Activated T-helper 1 cell treated with anti-CD3 and anti-CD28 coated beads, Interleukin-12 subunit alpha, Interleukin-12 subunit beta, Interleukin-2, Interleukin-4 antibody, amounts not matched to agents 30 ng/mL and 10 ng/mL and 1 ng/mL, durations not matched to agents 14 hours and 24 hours and 36 hours (primary cell): ENCODE measurements at regions not wholly inside any gene's neighbourhood (a gene's known extent, or its start where the extent isn't known, plus 50 kb on each side); places are given as distances from the start of the nearest gene placed in this dataset.

Source experiments
- DNase-seq: peaks from one replicate; pipeline ENCODE4 v3.0.0; 2021; ENCODE audit warnings: low spot score
- H3K27ac Mint-ChIP-seq: one replicate; pipeline ENCODE4 v1.8.0; 2021; ENCODE audit warnings: mild to moderate bottlenecking, mixed read lengths
- H3K27me3 Mint-ChIP-seq: one replicate; pipeline ENCODE4 v1.8.0; 2022; ENCODE audit warnings: mild to moderate bottlenecking, moderate library complexity, mixed read lengths; ENCODE audit not compliant: insufficient read depth
- H3K36me3 Mint-ChIP-seq: one replicate; pipeline ENCODE4 v1.8.0; 2021; ENCODE audit warnings: low read depth, mixed read lengths
- H3K4me1 Mint-ChIP-seq: one replicate; pipeline ENCODE4 v1.8.0; 2021; ENCODE audit warnings: low read depth, mixed read lengths
- H3K4me3 Mint-ChIP-seq: one replicate; pipeline ENCODE4 v1.8.0; 2021; ENCODE audit warnings: mild to moderate bottlenecking, moderate library complexity, mixed read lengths
- H3K9me3 Mint-ChIP-seq: one replicate; pipeline ENCODE4 v1.8.0; 2021; ENCODE audit warnings: mixed read lengths
- intact Hi-C: fragments of 100-400 bp; cut with micrococcal nuclease; formaldehyde crosslinking; loops from one replicate; pipeline ENCODE4 v1.15.1; 2024

DNA sequence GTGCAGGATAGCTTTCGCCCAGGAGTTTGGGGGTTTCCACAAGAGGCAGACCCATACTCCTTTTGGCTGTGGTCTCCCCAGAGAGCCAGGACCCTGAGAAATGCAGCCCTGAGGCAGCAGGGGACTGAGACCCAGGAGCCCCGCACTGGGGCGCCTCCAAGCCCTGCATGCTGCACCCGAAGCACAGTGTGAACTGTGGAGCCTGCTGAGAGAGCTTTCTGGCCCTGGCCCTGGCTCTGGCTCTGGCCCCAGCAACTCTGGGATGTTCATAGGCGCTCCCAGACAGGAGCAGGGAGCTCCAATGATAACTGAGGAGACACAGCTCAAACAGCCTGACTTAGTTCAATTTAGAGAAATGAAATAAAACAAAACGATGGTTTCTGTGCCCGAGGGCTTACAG, 96.4 kb upstream of the TEX51 start:
- intact Hi-C loops = no loop called here
- H3K9me3 Mint-ChIP-seq = no peaks in the 10 kb centered on the region

DNA sequence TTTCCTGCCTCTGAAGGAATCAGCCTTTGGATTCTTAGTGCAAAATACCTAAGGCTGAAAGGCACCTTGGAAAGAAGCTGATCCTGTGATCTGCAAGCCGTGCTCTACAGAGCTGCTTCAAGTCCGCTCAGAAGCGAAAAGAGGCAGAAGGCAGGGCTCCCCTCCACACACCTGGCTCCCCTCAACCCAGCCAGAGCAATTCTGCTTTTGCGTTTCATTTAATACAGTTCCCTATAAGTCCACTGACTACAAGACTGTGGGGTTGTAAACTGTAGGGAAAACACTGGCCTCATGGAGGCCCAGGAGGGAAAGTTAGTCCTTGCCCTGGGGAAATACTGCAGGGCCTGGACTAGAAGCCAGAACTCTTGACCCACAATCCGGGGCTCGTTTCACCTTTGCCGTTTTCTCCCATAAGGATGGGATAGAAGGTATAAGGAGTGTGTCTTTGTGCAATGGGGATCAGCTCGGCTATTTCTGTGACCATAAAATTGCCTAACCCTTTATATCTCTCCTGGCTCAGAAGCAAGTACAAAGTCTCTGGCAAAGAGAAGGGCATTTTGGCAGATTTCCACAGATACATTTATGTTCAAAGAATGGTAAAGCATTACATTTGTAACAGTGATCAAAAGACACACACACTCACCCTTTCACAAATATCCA, 95.8 kb upstream of the TEX51 start:
- intact Hi-C loops = no loop called here
- no peak overlapping the region for H3K27ac Mint-ChIP-seq

More for the DNA sequence above, 96.4 kb upstream of the TEX51 start:
- Mint-ChIP-seq H3K36me3 (no peaks in the 10 kb centered on the region), H3K4me1 (no peaks in the 10 kb centered on the region), H3K4me3 (no peak overlapping the region), H3K27me3 (peaks cover 2% of the 10 kb centered on the region), H3K27ac (no peak overlapping the region)
- DNase-seq = no peak

DNA sequence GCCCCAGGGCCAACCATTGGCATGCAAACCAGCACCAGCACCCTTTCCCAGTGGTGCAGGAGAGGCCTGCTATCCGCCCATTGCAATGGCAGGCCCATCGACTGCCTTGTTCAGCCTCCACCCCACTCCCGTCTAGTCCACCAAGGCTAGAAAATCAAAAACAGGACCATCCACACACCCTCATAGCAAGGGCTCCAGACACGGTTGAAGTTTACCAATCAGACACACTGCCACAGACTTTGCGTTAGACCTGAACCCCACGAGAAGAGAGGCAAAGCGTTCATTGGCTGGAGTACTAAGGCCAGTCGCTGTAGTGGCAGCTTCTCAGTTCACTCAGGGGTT, 95.3 kb upstream of the TEX51 start:
- Mint-ChIP-seq H3K4me1 (no peaks in the 10 kb centered on the region), H3K9me3 (no peaks in the 10 kb centered on the region), H3K27ac (no peak overlapping the region), H3K4me3 (no peak overlapping the region), H3K27me3 (peaks cover 2% of the 10 kb centered on the region), H3K36me3 (no peaks in the 10 kb centered on the region)
- DNase-seq = no peak
- intact Hi-C loops = no loop called here

More for the DNA sequence above, 95.8 kb upstream of the TEX51 start:
- Mint-ChIP-seq H3K36me3 (no peaks in the 10 kb centered on the region), H3K4me1 (no peaks in the 10 kb centered on the region), H3K9me3 (no peaks in the 10 kb centered on the region), H3K27me3 (peaks cover 2% of the 10 kb centered on the region), H3K4me3 (no peak overlapping the region)
- DNase-seq = no peak

DNA sequence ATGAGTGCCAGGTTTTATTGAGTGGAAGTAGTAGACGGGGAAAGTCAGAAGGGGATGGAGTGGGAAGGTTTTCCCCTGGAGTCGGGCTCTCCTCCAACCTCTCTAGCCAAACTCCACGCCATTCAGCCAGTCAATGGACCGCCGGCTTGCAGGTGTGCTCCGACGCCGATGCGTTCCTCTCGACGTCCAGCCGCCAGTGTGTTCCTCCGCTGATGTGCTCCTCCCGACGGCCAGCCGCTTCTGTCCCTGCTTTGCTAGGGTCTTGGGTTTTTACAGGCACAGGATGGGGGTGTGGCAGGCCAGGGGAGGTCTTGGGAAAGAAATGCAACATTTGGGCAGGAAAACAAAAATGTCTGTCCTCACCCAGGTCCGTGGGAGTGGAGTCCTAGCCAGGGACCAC, 94.3 kb upstream of the TEX51 start:
- Mint-ChIP-seq H3K27me3 (peaks cover 7% of the 10 kb centered on the region), H3K9me3 (no peaks in the 10 kb centered on the region), H3K4me1 (no peaks in the 10 kb centered on the region), H3K36me3 (no peaks in the 10 kb centered on the region), H3K27ac (no peak overlapping the region), H3K4me3 (no peak overlapping the region)
- intact Hi-C loops = no loop called here
- no peak for DNase-seq

DNA sequence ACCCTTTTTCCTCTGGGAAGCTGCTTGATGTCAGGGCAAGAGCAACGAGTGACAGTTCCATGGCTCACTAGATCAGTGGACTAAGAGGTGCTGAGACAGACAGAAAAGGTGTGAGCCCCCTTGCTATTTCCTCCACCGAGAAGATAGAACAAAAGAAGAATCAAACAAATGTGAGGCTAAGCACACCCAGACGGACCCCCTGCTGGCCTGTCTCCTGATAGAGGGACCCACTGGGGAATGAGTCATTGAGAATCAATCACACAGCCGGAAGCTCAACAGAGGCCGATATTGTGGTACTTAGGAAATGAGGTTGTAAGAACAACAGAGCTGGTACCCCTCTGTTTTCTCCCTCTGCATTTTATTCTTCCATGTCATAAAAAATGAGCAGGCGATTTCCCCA, 89.8 kb upstream of the TEX51 start:
- intact Hi-C loops = no loop called here
- H3K9me3 Mint-ChIP-seq = no peaks in the 10 kb centered on the region
- H3K27me3 Mint-ChIP-seq = peaks cover 9% of the 10 kb centered on the region

DNA sequence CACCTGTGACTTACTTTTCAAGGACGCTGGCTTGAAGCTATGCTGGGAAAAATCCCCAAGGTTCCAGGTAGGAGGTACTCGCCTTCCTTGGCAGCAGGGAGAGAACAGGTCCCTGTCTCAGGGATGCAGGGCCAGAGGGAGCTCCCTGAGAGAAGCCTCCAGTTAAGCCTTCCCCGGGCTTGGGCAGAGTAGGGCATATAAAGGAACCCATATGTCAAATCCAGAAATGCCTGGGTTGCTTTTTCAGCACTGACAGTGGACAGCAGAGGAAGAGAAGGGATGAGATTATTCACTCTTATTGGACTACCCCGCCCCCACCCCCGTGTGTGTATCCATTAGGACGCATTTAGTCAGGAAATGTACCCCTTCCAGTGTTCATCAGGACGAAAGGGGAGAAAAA, 89.3 kb upstream of the TEX51 start:
- no peaks in the 10 kb centered on the region for H3K36me3 Mint-ChIP-seq

More for the DNA sequence above, 89.8 kb upstream of the TEX51 start:
- H3K4me1 Mint-ChIP-seq = no peaks in the 10 kb centered on the region
- H3K27ac Mint-ChIP-seq = no peak overlapping the region
- no peak overlapping the region for H3K4me3 Mint-ChIP-seq
- H3K36me3 Mint-ChIP-seq = no peaks in the 10 kb centered on the region
- DNase-seq = no peak

DNA sequence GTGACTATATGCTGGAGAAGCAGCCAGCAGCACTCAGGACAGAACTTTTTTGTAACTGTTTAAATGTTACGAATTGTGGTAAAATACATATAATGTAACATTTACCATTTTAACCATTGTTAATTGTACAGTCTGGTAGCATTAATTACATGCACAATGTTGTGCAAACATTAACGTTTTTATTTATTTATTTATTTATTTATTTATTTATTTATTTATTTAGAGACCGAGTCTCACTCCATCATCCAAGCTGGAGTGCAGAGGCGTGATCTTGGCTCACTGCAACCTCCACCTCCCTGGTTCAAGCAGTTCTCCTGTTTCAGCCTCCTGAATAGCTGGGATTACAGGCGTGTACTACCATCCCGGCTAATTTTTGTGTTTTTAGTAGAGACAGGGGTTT, 88.7 kb upstream of the TEX51 start:
- no peak for DNase-seq
- Mint-ChIP-seq H3K36me3 (no peaks in the 10 kb centered on the region), H3K27ac (no peak overlapping the region), H3K9me3 (no peaks in the 10 kb centered on the region), H3K4me3 (no peak overlapping the region), H3K4me1 (no peaks in the 10 kb centered on the region), H3K27me3 (peaks cover 9% of the 10 kb centered on the region)
- intact Hi-C loops = no loop called here

More for the DNA sequence above, 89.3 kb upstream of the TEX51 start:
- H3K4me1 Mint-ChIP-seq = no peaks in the 10 kb centered on the region
- no peak overlapping the region for H3K4me3 Mint-ChIP-seq
- intact Hi-C loops = no loop called here
- no peak for DNase-seq
- no peaks in the 10 kb centered on the region for H3K9me3 Mint-ChIP-seq
- H3K27me3 Mint-ChIP-seq = peaks cover 9% of the 10 kb centered on the region
- H3K27ac Mint-ChIP-seq = no peak overlapping the region

DNA sequence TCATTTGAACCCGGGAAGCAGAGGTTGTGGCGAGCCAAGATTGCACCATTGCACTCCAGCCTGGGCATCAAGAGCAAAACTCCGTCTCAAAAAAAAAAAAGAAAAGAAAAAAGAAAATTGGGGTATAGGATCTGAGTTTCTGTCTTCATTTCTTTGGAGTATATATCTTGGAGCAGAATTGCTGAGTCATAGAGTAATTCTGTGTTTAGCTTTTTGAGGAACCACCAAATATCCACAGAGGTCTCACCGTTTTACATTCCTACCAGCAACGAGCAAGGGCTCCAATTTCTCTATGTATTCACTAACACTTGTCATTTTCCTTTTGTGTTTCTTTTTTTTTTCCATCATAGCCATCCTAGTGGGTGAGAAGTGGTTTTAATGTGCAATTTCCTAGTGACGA, 87.6 kb upstream of the TEX51 start:
- H3K36me3 Mint-ChIP-seq = no peaks in the 10 kb centered on the region
- H3K27me3 Mint-ChIP-seq = peaks cover 9% of the 10 kb centered on the region
- H3K9me3 Mint-ChIP-seq = no peaks in the 10 kb centered on the region
- no peak overlapping the region for H3K27ac Mint-ChIP-seq
- intact Hi-C loops = no loop called here
- DNase-seq = no peak
- H3K4me1 Mint-ChIP-seq = no peaks in the 10 kb centered on the region
- no peak overlapping the region for H3K4me3 Mint-ChIP-seq

DNA sequence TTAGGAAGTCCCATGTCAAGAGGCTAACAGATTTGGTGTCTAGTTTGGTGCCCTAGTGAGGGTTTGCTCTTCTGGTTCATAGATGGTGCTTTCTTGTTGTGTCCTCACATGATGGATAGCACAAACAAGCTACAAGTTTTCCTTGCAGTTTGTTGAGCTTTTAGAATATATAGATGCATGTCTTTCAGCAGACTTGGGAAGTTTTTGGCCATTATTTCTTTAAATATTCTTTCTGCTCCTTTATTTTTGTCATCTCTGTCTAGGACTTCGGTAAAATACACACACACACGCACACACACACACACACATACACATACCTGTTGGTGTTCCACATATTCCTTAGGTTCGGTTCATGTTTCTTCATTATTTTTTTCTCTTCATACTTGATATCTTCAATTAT, 81.5 kb upstream of the TEX51 start:
- no peak overlapping the region for H3K4me3 Mint-ChIP-seq

DNA sequence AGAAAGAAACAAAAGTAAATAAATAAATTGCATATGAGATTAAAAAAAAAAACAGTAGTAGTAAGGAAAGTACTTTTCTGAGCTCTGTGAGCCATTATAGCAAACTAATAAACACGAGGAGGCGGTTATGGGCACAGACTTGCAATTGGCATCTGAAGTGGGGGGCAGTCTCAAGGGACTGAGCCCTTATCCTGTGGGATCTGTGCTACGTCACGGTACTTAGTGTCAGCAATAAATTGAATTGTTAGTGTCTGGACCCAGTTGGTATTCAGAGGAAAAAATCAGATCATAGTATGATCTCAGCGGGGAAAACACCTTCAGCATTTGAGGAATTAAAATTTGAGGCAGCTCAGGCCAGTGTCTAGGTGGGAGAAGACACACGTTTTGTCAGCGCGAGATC, 76.6 kb upstream of the TEX51 start:
- no peak overlapping the region for H3K4me3 Mint-ChIP-seq
- H3K27me3 Mint-ChIP-seq = peaks cover 5% of the 10 kb centered on the region
- intact Hi-C loops = no loop called here
- no peaks in the 10 kb centered on the region for H3K36me3 Mint-ChIP-seq
- DNase-seq = no peak
- H3K9me3 Mint-ChIP-seq = no peaks in the 10 kb centered on the region
- no peaks in the 10 kb centered on the region for H3K4me1 Mint-ChIP-seq
- H3K27ac Mint-ChIP-seq = no peak overlapping the region

More for the DNA sequence above, 81.5 kb upstream of the TEX51 start:
- intact Hi-C loops = no loop called here
- H3K9me3 Mint-ChIP-seq = no peaks in the 10 kb centered on the region
- no peaks in the 10 kb centered on the region for H3K4me1 Mint-ChIP-seq
- H3K27me3 Mint-ChIP-seq = peaks cover 4% of the 10 kb centered on the region
- DNase-seq = no peak
- no peaks in the 10 kb centered on the region for H3K36me3 Mint-ChIP-seq
- no peak overlapping the region for H3K27ac Mint-ChIP-seq

DNA sequence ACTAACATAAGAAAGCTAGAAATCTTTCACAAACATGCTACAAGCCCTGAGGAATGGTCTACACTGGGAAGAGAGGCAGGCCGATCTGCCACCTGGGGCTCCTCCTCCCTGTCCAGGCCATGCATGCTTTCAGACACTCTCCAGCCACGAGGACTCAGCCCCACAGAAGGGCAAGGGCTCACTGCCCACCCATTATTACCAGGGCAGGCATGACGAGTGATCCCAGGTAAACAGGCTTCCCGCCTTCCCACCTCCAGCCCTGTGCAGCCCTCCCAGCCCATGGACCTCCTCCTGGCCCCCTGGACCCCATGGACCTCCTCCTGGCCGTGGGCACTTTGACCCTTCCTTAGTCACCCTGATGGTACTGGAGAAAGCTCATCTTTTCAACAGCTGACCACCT, 75.8 kb upstream of the TEX51 start:
- H3K4me3 Mint-ChIP-seq = no peak overlapping the region
- intact Hi-C loops = no loop called here
- DNase-seq = no peak
- H3K27me3 Mint-ChIP-seq = peaks cover 5% of the 10 kb centered on the region
- no peaks in the 10 kb centered on the region for H3K4me1 Mint-ChIP-seq
- no peaks in the 10 kb centered on the region for H3K36me3 Mint-ChIP-seq
- no peak overlapping the region for H3K27ac Mint-ChIP-seq
- H3K9me3 Mint-ChIP-seq = no peaks in the 10 kb centered on the region

DNA sequence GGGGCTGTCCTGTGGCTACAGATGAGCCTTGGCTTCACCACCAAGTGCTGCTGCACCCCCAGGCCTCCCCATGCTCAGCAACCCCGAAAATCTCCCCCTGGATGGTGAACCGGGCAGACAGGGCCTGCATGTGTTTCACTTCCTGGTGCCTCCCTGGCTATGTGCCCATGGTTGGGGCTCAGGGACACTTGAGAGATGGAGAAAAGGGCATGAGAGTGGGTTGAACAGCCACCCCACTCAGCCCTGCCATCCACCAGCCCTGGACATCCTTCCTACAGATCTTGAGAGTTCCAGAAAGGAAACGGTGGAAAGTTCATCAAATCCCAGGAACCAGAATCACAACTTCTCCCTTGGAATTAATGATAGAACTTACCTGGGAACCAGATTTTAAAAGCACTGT, 74.7 kb upstream of the TEX51 start:
- Mint-ChIP-seq H3K27me3 (peaks cover 8% of the 10 kb centered on the region), H3K4me1 (no peaks in the 10 kb centered on the region), H3K27ac (no peak overlapping the region), H3K36me3 (no peaks in the 10 kb centered on the region), H3K4me3 (no peak overlapping the region), H3K9me3 (no peaks in the 10 kb centered on the region)
- intact Hi-C loops = no loop called here
- DNase-seq = no peak

DNA sequence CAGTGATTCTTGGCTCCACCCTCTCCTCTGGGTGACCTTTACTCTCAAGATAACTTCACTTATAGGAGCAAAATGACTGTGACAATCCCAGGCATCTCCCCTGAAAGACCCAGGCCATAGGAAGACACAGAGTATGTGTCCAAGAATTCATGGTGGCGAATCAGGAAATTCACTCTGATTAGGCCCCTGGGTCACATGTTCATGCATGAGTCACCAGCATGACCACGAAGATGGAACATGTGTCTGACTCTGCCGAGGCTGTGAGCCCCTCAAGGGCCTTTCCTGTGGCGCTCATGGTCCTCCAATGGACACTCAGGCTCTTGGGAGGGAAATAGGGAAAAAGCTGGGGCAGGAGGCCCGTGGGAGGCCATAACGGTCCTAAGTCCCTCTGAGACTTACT, 74.0 kb upstream of the TEX51 start:
- intact Hi-C loops = no loop called here
- DNase-seq = no peak
- H3K9me3 Mint-ChIP-seq = no peaks in the 10 kb centered on the region
- H3K27me3 Mint-ChIP-seq = peaks cover 8% of the 10 kb centered on the region
- H3K27ac Mint-ChIP-seq = no peak overlapping the region
- H3K36me3 Mint-ChIP-seq = no peaks in the 10 kb centered on the region
- no peaks in the 10 kb centered on the region for H3K4me1 Mint-ChIP-seq
- H3K4me3 Mint-ChIP-seq = no peak overlapping the region

DNA sequence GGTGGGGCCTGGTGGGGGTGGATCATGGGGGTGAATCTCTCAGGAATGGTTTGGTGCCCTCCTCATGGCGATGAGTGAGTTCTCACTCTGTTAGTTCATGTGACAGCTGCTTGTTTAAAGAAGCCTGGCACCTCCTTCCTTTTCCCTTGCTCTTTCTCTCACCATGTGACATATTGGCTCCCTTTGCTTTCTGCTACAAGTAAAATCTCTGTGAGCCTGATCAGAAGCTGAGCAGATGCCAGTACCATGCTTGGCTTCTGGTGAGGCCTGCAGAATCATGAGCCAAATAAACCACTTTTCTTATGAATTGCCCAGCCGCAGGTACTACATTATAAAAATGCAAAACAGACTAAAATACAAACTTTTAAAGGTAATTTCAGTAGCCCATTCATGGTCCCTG, 73.4 kb upstream of the TEX51 start:
- no peak for DNase-seq
- Mint-ChIP-seq H3K9me3 (no peaks in the 10 kb centered on the region), H3K36me3 (no peaks in the 10 kb centered on the region), H3K27me3 (peaks cover 8% of the 10 kb centered on the region), H3K4me1 (no peaks in the 10 kb centered on the region), H3K27ac (no peak overlapping the region), H3K4me3 (no peak overlapping the region)
- intact Hi-C loops = no loop called here
